SK-N-SH (cell line): ENCODE measurements at regions not wholly inside any gene's neighbourhood (a gene's known extent, or its start where the extent isn't known, plus 50 kb on each side); places are given as distances from the start of the nearest gene placed in this dataset.

Source experiments
- FOSL2 ChIP-seq: IDR thresholded peaks from 2 replicates; pipeline ENCODE4 v1.4.0; 2012; ENCODE audit warnings: low read depth, mild to moderate bottlenecking, moderate library complexity, borderline replicate concordance
- JUND ChIP-seq: IDR thresholded peaks from 2 replicates; pipeline ENCODE4 v1.4.0; 2012
- REST ChIP-seq: IDR thresholded peaks from 2 replicates; pipeline ENCODE4 v1.6.1; 2012; ENCODE audit warnings: mild to moderate bottlenecking, low read depth, low read length, moderate library complexity
- RXRA ChIP-seq: IDR thresholded peaks from 2 replicates; pipeline ENCODE4 v1.4.0; 2012; ENCODE audit warnings: low read depth, mild to moderate bottlenecking, borderline replicate concordance
- YY1 ChIP-seq: IDR thresholded peaks from 2 replicates; pipeline ENCODE4 v1.4.0; 2012; ENCODE audit warnings: low read depth, mild to moderate bottlenecking

GRCh38 chr15:78695046-78695671, 54.1 kb upstream of the CHRNB4 start:
- TF ChIP-seq REST (no peak), YY1 (no peak), FOSL2 (no peak), RXRA (no peak), JUND (no peak)
